GM10266 (cell line): ENCODE measurements at regions not wholly inside any gene's neighbourhood (a gene's known extent, or its start where the extent isn't known, plus 50 kb on each side); places are given as distances from the start of the nearest gene placed in this dataset.

Source experiments
- DNase-seq: peaks from one replicate; pipeline ENCODE4 v3.0.0; 2012; ENCODE audit errors: extremely low spot score
- TF ChIP-seq, protein P1 (sequence below): IDR thresholded peaks from 2 replicates; pipeline ENCODE4 v1.5.1; 2012; ENCODE audit warnings: mild to moderate bottlenecking, low read depth; ENCODE audit not compliant: control insufficient read depth, insufficient read depth; ENCODE audit errors: missing control alignments

DNA sequence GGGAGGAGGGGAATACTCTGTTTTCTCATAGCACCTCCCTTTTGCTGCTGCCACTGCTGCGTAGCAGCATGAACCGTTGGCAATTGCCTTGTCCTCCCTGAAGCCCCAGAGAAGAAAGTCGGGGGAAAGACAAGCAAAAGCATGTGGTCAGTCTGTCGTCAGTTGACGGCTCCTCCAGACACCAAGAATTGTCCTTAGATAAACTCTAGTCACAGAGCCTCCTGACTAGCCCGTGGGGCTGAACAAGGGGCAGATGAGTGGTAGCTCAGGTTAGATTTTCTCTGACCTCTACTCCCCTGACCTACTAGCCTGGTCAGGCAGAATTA is 126.4 kb upstream of the HSD17B12 start:
- DNase-seq: no peak
- TF ChIP-seq, protein P1, sequence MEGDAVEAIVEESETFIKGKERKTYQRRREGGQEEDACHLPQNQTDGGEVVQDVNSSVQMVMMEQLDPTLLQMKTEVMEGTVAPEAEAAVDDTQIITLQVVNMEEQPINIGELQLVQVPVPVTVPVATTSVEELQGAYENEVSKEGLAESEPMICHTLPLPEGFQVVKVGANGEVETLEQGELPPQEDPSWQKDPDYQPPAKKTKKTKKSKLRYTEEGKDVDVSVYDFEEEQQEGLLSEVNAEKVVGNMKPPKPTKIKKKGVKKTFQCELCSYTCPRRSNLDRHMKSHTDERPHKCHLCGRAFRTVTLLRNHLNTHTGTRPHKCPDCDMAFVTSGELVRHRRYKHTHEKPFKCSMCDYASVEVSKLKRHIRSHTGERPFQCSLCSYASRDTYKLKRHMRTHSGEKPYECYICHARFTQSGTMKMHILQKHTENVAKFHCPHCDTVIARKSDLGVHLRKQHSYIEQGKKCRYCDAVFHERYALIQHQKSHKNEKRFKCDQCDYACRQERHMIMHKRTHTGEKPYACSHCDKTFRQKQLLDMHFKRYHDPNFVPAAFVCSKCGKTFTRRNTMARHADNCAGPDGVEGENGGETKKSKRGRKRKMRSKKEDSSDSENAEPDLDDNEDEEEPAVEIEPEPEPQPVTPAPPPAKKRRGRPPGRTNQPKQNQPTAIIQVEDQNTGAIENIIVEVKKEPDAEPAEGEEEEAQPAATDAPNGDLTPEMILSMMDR: no peak

DNA sequence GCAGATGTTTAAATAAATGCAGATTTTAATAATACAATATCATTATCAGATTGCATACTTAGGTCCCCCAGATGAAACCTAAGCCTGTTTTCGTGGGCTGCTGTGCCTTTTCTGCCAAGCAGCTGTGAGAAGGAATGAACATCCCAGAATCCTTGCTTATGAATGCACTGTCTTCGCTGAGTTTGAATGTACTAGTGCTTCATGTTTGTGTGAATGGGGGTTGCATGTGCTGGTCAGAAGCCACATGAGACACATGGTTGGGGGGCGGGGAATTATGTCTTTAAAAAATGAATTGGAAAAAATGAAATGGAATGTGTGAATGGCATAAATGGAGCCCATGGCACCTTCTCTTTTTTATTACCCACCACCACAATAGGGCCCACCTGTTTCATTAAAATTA is 125.4 kb upstream of the HSD17B12 start:
- TF ChIP-seq, protein P1: no peak
- DNase-seq: no peak

DNA sequence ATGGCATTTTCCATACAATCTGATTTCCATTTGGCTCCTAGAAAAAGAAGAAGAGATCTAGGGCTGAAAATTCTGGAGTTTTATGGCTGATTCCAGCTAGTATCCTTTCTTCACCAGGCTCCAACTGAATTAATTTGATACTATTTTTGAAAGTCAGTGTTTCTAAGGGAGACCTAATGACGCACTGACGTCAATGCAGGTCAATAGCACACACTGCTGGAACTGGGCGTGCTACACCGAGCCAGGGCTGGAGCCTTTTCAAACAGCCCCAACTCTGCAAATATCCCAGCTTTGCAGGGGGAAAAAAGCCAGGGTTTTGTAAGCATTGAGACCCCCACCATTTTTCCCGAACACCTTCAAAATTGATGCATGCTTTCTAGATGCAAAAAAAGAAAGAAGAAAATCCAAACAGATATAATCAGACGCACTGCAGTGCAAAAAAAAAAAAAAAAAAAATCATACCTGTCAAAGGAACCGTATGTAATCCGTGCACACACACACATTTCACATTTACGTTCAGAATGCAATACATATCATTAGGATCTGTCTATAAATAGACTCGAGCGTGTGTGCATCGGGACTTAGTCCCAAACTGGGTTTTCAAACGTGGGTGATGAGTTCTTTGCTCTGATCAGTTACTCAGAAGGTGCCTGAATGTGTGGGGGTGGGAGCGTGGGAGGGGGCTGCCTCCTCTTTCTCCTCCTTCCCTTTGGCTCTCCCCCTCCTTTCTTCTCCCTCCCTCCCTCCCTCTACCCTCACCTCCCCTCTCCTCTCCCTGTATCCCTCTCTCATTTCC is 124.5 kb upstream of the HSD17B12 start:
- no peak for DNase-seq

DNA sequence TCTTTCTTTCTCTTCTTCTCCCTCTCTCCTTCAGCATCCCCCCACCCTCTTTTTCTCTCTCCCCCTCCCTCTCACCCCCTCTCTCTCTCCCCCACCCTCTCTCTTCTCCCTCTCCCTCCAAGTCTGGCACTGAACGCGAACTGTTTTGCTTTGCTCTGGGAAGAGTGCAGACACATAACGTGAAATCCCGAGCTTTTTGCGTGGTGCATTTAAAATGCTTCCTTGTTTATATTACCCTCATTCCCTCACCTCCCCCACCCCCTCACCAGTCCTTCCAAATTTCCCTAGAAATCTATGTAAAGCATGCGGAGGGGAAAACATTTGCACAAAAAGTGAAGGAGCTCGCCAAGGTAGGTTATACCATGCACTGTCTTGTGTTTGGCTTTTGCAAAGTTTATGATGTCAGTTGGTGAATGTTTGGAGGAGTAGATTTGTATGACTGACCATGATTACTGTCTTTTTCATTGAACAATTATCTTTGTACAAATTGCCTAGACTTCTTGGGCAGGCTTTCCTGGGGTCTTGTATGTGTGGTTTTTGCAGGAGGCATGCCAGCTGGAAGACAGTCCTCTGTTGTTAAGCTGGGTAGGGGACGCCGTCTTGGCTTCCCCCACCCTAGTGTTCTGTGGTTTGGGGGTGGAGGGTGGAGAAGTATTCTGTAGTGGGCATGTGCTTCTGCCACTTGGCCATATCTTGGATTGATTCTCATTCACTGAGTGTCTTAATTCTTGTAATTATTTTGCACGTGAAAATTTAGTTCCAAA is 123.7 kb upstream of the HSD17B12 start:
- TF ChIP-seq, protein P1: no peak
- DNase-seq: no peak

More for the DNA sequence above, 124.5 kb upstream of the HSD17B12 start:
- TF ChIP-seq, protein P1: no peak

DNA sequence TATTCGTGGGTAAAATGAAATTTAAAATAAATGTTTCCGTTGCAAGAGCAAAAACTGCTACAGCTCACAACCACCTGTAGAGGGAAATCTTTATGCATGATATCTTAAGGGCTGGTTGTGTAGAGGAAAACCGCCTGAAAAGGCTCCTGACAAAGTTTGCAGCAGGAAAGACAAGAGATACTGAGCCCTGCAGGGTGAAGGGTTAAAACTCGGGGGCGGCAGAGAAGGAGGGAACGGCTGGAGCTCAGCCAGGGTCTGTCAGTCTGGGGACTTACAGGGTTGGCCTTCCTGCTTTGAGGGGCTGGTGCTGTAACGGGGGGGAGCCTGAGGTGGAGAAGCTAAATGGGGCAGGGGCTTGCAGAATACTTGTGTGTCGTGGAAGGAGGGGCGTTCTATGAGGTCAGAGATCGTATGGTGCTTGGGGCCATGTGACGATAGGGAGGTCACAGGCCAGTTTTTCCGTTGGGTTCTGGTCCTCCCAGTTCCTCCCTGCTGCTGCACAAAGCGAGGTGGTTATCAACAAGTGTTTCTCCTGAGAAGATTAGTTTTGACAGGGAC is 122.9 kb upstream of the HSD17B12 start:
- no peak for DNase-seq
- TF ChIP-seq, protein P1: no peak

DNA sequence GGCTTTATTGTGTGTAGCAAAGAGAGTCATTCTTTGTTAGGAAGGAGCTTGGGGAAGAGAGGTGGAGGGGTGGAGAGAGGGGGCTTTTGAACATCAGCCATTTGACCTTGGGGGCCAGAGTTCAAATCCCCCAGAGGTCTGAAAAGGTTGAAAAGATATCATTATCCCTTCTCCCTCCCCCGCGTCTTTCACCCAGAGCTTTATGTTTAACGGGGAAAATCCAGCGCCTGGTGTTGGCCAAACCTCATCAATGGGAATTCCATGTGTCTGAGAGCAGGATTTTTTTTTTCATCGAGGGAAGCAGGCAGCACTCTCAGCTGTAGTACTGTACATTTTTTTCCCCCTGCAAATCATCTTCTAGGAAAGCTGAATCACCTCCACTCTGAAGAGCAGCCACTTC is 122.4 kb upstream of the HSD17B12 start:
- no peak for DNase-seq
- TF ChIP-seq, protein P1: no peak
